HG03378 (cell line): ENCODE measurements at regions not wholly inside any gene's neighbourhood (a gene's known extent, or its start where the extent isn't known, plus 50 kb on each side); places are given as distances from the start of the nearest gene placed in this dataset.
"Not testable (repeated sequence)": the region's sequence is repeated elsewhere in the genome, so short reads cannot be mapped to it uniquely, and the experiment has no call there.

Experiments
- ATAC-seq: cut with Tn5 transposase; IDR thresholded peaks from one replicate; pipeline ENCODE4 v1.9.1; 2021; ENCODE audit warnings: mild to moderate bottlenecking, moderate library complexity; ENCODE audit not compliant: unreplicated experiment

DNA sequence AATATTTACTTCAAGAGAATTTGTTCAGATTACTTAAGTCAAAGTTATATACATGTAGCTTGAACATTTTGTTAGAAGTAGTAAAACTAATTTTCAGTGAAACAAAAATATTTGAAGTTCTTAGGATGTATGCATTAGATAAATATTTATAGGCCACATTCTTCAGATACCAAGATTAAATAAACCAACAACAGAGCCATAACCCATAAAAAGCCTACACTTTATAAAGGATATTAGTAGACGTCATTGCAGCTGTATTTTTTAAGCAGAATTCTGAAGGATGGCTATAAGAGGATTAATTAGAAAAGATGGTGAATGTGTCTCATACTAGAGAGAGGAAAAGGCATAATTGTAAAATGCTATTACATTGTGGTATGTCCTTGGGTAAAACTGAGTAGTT is 449.7 kb upstream of the ALCAM start:
- no peak for ATAC-seq

- no peak for ATAC-seq
These were observed 446.2 kb upstream of the ALCAM start for GRCh38 chr3:104920512-104920911.

DNA sequence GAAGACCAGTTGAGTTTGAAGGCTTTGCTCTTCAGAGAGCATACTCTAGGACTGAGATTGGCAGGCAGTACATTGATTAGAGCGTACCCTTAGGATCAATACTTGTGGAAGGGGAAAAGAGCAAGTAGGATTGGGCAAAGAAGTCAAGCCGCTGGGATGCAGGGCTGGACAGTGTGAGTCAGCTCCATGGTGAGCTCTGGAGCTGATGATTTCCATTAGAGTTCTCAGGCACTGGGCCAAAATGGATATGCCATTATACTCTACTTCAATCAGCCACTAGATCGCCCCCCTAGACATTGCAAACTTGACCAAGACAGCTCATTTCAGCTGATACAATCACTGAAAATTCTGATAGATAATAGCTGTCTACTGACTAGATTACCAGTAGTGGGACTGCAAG is 432.7 kb upstream of the ALCAM start:
- ATAC-seq = no peak

GRCh38 chr3:104935613-104936012 is 431.1 kb upstream of the ALCAM start:
- ATAC-seq = no peak

DNA sequence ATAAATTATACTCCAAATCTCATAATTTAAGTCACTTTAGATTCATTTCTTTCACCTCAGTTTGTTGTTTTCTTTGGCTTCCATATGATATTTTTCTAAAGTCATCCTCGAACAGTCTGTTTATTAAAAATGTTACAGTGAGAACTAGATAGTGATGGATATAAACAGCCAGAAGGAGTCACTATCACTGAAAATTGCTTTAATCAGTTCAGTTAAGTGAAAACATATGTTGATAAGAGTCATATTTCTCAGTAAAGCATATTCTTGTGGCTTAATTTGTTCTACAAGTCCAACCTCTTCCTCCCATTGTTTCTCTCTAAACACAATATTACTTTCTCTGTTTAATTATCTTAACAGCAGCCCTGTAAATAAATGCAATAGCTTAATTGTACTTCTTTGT is 427.5 kb upstream of the ALCAM start:
- ATAC-seq = no peak

DNA sequence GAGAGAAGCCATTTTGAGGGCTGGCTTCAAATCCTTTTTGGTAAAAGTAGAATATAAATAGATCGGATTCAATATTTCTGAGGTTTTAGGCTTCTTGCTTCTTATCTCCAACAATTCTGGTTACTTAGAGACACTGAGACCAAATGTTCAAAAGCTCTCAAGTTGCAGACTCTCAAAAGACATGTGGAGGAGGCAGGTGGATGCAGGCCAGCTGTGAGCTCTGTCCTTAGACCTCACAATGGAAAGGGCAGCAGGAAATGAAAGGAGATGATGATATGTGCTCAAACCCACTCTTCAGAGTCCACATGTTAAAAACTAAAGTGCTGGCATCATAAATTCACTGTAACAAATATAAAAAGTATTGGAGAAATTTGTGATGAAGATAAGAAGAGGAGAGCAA is 424.9 kb upstream of the ALCAM start:
- no peak for ATAC-seq

GRCh38 chr3:104943974-104944373 is 422.7 kb upstream of the ALCAM start:
- ATAC-seq = no peak

DNA sequence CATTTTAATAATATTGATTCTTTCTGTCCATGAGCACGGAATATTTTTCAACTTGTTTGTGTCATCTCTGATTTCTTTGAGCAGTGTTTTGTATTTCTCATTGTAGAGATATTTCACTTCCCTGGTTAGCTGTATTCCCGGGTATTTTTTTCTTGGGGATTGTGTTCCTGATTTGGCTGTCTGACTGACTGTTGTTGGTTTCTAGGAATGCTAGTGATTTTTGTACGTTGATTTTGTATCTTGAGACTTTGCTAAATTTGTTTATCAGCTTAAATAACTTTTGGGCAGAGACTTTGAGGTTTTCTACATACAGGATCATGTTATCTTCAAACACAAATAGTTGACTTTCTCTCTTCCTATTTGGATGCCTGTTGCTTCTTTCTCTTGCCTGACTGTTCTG is 418.8 kb upstream of the ALCAM start:
- no peak for ATAC-seq

GRCh38 chr3:104949810-104950209 is 416.9 kb upstream of the ALCAM start:
- not testable (repeated sequence) for ATAC-seq

GRCh38 chr3:104951426-104951825 is 415.3 kb upstream of the ALCAM start:
- no peak for ATAC-seq

DNA sequence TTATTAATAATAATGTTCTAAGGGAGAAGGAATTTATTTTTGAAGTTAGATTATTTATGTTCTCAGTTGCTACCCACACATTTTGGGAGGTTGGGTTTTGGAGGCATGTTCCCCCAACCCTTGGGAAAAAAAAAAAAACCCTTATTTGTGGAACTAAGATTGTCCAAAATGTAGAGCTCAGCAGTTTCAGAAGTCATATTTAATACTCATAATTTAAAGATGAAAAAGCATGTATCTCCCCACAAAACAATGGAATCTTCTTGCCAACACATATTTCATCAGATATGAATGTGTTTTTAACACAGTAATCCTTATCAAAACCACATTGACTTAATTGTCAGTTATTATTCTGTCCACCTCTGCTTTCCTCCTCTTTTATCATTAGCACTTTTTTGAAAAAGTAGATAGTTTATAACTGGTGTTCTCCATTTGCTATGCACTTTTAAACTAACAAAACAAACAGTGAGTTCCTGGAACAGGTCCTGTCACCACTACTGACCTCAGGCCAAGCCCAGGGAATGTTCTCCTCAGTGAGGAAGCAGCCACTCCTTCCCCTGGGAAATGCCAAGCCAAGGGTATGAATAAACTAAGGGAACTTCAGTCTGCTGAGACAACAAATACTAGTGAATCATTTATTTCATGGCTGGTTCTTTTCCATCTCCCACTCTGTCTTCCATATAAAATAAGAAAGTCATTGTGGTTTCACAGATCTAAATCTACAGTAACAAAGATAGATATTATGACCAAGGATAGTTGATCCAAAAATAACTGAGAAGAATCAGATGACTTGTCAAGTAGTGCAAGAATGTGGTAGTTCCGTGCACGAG is 414.4 kb upstream of the ALCAM start:
- ATAC-seq = no peak

- no peak for ATAC-seq
These were observed 409.9 kb upstream of the ALCAM start for GRCh38 chr3:104956620-104957345.

DNA sequence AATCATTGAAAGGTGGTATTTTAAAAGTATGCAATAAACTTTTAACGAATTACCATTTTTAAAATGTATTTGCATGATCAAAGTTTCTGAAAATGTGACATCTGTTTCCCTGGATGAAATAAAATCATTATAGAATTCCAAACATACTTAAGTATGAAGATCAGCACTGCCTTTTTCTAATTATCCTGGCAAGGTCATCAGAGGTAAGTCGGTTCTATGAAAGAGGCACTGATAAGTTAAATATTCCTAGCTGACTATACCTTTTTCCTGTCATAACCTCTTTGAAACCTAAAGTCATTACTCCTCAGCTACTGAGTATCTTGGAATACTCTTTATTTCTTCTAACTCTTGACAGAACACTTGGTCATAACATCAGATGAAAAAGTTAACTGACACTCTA is 406.1 kb upstream of the ALCAM start:
- no peak for ATAC-seq

GRCh38 chr3:104961851-104962250 is 404.9 kb upstream of the ALCAM start:
- no peak for ATAC-seq

- ATAC-seq = peak; percentile 66
These were observed 392.4 kb upstream of the ALCAM start for GRCh38 chr3:104974316-104974715.

GRCh38 chr3:104977719-104978118 is 389.0 kb upstream of the ALCAM start:
- no peak for ATAC-seq

- no peak for ATAC-seq
These were observed 384.6 kb upstream of the ALCAM start for GRCh38 chr3:104982130-104982529.

DNA sequence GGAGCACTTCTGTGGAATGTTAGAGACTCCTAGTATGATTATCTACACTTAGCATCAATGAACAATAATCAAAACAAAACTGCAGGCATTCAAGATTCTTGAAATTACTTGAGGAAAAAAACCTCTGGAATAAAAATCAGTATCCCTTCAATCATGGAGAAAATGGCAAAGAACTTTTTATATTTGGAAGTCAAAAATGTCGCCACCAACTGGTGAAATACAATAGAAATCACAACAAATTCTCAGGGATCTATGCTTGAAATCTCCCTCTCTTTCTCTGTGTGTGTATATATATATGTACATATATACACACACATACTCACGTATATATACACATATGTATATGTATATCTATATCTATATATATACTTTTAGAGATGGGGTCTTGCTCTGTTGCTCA is 378.9 kb upstream of the ALCAM start:
- ATAC-seq = no peak

GRCh38 chr3:104988496-104988895 is 378.2 kb upstream of the ALCAM start:
- no peak for ATAC-seq

DNA sequence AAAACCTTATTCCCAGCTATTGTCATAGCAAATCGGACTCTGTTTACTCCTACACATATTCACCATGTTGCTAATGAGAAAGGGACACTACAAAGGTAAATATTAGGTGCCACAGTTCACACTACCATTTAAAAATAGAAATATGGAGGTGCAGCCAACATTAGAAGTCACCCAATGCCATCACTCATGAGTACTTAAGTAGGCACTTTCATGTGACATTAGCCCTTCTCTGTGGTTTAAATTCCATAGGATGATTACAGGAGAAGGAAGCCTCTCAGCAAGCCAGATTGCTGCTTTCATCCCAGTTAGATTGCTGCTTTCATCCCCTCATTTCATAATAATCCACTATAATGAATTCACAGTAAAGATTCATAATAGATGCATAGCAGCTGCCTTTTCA is 376.8 kb upstream of the ALCAM start:
- ATAC-seq = no peak

DNA sequence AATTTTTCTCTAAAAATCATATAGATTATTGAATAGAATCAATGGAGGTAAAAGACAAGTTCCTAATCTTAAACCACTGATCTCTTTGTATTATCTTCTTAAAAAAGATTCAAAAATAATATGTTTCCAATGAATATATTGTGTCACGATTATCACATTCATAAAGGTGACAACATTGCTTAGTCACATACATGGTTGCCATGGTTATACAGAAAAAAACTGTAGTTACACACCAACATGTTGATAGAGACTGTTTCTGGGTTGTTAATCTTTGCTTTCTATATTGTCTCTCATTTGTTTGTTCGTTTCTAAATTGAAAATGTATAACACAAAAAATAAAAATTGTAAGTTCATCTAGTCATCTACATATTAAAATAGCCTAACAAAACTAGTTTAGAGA is 376.0 kb upstream of the ALCAM start:
- no peak for ATAC-seq

- no peak for ATAC-seq
These were observed 374.0 kb upstream of the ALCAM start for GRCh38 chr3:104992676-104993075.
